Activated CD4-positive, alpha-beta T cell treated with anti-CD3 and anti-CD28 coated beads for 4 hours (primary cell): ENCODE measurements at regions not wholly inside any gene's neighbourhood (a gene's known extent, or its start where the extent isn't known, plus 50 kb on each side); places are given as distances from the start of the nearest gene placed in this dataset.
"Not testable (repeated sequence)": the region's sequence is repeated elsewhere in the genome, so short reads cannot be mapped to it uniquely, and the experiment has no call there.

Source experiments
- DNase-seq, 2 donors: peaks; one replicate each; pipeline ENCODE4 v3.0.0-alpha.2; 2020

DNA sequence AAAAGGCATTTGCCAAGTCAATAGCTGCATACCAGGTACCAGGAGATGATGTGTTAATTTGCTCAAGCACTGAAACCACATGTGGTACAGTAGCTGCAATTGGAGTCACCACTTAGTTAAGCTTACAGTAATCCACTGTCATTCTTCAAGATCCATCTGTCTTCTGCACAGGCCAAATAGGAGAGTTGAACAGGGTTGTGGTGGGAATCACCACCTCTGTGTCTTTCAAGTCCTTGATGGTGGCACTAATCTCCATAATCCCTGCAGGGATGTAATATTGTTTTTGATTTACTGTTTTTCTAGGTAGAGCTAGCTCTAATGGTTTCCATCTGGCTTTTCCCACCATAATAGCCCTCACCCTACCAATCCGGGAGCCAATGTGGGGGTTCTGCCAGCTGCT lies 91.9 kb downstream of the FCRL5 start:
- no peak for DNase-seq

DNA sequence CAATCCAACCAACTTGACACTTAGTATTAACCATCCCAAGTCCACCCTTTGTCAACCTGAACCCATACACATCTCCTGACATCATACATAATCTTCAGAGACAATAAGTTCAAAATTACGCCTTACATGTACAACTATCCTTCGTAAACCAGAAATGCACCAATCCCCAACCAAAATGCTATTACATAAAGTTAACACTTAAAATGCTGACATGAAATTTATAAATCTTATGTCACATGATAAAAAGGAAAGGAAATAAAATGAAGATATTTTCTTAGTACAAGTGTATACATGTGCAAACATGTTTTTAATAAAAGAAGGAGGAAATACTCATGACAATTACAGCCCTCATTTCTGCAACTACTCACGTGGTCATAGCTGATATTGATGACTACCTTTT lies 95.0 kb downstream of the FCRL5 start:
- DNase-seq, result no peak

DNA sequence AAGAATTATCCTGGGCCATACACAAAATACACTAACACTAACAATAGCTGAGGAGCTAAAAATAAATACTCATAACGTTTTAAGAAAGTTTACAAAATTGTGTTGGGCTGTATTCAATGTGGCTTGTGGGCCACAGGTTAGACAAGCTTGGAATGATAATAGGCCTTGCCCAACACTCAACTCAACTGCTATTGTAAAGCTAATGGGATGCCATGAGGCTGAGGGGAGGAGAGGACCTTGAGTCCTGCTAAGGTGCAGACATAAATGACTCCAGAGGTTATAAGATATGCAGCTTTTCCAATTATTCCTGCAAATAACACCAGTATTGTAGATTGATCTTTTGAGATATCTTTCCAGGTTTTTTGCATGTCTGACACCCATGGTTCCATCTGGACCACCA lies 97.0 kb downstream of the FCRL5 start:
- no peak for DNase-seq

DNA sequence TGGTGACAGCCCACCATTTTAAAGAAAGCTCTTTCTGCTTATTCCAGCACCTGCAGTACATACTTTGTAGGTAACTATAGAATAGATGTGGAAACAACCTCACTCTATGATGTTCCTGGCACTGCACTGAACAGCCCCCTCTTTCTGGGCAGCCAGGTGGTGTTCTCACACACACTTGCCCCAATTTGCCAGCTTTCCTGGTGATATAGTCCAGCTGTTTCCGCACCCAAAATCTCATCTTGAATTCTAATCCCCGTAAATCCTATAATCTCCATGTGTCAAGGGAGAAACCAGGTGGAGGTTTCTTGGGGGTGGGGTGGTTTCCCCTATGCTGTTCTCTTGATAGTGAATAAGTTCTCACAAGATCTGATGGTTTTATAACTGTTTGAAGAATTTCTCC lies 102.2 kb downstream of the FCRL5 start:
- DNase-seq, result no peak

GRCh38 chr1:157448636-157449035 lies 103.7 kb downstream of the FCRL5 start:
- DNase-seq, result no peak

- DNase-seq, result not testable (repeated sequence)
These were observed 106.0 kb downstream of the FCRL5 start for GRCh38 chr1:157446356-157446755.

GRCh38 chr1:157445616-157446140 lies 106.6 kb downstream of the FCRL5 start:
- not testable (repeated sequence) for DNase-seq

GRCh38 chr1:157442065-157442464 lies 110.2 kb downstream of the FCRL5 start:
- no peak for DNase-seq

GRCh38 chr1:157439302-157439954 lies 112.9 kb downstream of the FCRL5 start:
- no peak for DNase-seq

- DNase-seq, result no peak
These were observed 113.7 kb downstream of the FCRL5 start for GRCh38 chr1:157438613-157439012.

GRCh38 chr1:157438146-157438545 lies 114.2 kb downstream of the FCRL5 start:
- no peak for DNase-seq

GRCh38 chr1:157437296-157437695 lies 115.0 kb downstream of the FCRL5 start:
- no peak for DNase-seq

GRCh38 chr1:157431751-157432150 lies 120.6 kb downstream of the FCRL5 start:
- DNase-seq, result no peak

DNA sequence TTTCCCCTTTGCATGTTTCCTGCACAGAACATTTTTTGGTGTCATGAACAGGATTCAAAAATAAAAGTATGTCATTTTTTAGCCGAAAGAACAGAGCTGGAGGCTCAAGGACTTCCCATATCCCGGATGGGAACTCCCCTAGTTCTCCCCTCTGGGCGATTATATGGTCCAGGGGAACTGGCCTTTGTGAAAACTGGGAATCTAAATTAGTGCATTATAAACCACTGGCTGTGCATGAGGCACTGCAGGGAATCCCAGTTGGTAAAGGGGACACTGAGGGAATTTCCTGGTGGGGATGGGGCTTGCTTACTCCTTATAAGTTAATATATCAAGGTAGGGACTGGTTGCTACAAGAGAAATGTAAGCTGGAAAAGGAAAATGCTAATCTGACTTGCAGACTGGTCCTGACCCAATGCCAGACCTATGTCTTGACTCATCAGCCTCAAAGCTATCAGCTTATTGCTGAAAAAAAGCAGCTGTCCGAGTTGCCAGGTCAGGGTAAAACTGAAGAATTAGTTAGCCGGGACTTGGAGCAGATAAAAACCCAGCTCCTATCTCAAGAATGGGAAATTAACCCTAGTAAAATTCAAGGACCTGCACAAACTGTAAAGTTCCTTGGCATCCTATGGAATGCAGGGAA lies 122.6 kb downstream of the FCRL5 start:
- no peak for DNase-seq

DNA sequence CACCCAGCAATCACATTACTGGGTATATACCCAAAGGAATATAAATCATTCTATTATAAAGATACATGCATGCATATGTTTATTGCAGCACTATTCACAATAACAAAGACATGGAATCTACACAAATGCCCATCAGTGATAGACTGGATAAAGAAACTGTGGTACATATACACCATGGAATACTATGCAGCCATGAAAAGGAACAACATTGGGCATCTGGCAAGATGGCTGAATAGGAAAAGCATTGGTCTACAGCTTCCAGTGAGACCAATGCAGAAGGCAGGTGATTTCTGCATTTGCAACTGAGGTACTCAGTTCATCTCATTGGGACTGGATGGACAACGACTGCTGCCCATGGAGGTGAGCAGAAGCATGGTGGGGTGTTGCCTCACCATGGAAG lies 128.6 kb downstream of the FCRL5 start:
- not testable (repeated sequence) for DNase-seq

DNA sequence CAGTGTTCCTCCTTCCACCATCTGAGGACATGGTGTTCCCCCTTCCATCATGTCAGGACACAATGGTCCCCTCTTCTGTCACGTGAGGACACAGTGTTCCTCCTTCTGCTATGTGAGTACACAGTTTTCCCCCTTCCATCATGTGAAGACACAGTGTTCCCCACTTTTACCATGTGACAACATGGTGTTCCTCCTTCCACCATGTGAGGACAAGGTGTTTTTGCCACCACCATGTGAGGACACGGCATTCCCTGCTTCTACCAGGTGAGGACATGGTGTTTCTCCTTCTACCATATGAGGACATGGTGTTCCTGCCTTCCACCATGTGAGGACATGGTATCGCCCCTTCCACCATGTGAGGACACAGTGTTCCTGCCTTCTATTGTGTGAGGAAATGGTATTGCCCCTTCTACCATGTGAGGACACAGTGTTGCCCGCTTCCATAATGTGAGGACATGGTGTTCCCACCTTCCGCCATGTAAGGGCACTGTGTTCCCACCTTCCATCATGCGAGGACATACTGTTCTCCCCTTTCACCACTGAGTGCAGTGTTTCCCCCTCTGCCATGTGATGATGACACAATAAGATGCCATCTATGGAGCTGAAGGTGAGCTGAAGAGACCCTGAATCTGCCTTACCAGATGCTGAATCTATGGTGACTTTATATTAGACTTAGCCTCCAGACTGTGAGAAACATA lies 132.3 kb downstream of the FCRL5 start:
- DNase-seq, result no peak

- DNase-seq, result no peak
These were observed 133.7 kb downstream of the FCRL5 start for GRCh38 chr1:157418659-157419058.

DNA sequence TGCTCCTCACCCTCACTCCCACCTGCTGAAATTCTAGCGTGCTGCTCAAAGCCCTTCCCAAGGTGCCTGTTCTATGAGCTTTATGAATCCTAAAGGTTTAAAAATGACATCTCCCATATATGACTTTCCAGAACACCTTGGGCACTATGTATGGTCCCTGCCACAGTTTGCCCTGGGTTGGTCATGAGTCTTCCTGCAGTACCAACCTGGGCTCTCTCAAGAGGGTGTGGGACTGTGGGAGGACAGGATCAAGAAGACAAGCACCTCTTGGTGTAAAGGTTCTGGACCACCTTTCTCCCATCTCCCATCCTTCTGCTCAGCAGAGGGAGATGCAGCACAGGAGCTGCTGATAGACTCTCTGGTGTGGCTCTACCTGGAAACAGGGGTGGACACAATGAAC lies 134.1 kb downstream of the FCRL5 start:
- no peak for DNase-seq

DNA sequence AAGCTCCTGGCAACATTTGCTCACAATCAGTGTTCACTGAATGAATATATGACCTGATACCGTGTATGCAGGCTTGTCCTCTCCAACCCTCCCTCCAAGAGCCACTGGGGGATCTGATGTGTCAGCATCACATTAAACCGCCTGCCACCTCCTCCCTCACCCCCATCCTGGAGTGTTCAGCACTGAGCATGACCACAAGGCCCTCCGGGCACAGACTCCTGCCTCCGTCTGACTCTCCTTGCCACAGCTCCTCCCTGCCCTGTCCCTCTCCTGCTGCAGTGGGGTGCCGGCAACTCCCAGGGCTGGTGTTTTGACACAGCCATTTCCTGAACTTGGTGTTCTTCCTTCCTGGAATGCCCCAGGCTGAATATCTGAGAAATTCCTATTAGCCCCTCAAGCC lies 136.7 kb downstream of the FCRL5 start:
- no peak for DNase-seq

GRCh38 chr1:157412308-157412707 lies 140.0 kb downstream of the FCRL5 start:
- no peak for DNase-seq

- DNase-seq, result no peak
These were observed 140.5 kb downstream of the FCRL5 start for GRCh38 chr1:157411769-157412168.

DNA sequence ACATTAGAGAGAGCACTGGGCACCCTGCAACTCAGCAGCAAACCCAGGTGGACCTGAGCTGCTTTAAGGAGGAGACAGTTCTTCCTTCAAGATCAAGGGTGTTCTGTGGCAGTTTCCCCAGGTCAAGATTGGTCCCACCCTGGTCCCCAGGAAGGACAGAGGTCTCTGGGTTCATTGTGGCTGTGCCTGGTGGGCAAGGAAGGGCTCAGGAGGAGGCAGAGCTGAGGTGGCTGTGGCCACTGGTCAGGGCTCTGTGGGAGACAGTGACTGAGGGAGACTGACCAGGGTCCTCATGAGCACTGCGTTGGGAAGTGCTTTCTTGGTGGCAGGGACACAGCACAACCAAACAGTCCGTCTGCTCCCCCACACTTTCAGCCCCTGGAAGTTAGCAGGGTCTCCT lies 141.3 kb downstream of the FCRL5 start:
- DNase-seq, result no peak

DNA sequence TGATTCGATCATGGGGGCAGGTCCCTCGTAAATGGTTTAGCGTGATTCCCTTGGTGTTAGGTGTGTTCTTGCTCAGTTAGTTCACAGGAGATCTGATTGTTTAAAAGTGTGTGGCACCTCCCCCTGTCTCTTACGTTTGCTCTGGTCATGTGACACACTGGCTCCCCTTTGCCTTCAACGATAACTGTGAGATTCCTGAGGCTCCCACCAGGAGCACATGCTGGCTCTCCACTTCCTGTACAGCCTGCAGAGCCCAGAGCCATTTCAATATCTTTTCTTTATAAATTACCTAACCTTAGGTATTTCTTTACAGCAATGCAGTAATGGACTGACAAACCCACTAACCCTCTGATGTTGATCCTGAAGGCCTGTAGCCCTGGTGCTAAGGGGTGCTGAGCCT lies 141.9 kb downstream of the FCRL5 start:
- no peak for DNase-seq

DNA sequence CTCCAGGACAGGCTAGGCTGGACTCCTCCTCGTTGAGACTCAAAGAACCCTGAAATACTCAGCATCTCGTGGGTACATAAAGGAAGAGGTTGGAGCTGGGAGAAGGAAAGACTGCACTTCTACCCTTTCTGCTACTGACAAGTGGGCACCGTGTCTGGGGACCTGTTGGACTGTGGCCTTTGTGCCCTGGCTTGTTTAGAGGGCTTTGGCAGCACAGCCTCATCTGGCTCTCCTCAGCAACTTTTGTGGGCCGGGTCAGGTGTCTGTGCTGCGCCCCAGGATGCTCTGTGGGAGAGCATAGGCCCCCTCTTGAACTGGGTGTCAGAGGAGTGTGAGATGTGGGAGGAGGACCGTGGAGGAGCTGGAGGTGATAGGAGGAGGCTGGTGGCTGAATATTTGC lies 142.4 kb downstream of the FCRL5 start:
- no peak for DNase-seq
